ENCODE measurements at regions not wholly inside any gene's neighbourhood (a gene's known extent, or its start where the extent isn't known, plus 50 kb on each side); places are given as distances from the start of the nearest gene placed in this dataset.
"Not testable (repeated sequence)": the region's sequence is repeated elsewhere in the genome, so short reads cannot be mapped to it uniquely, and the experiment has no call there.

DNA sequence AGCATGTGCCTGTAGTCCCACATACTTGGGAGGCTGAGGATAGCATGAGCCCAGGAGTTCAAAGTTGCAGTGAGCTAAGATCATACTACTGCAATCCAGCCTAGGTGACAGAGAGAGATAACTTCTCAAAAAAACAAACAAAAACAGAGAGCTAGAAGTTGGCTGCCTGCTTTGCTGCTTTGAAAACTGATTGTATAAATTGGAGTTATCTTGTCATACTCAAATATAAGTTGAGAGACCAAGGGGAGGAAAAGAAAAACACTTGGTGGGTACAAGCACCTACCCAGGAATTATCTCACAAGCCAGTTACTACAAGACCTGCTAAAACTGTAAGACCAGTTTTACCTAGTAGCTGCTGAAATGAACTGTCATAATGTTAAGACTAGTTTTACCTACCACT, 112.5 kb upstream of the SKAP2 start:
- Histone ChIP-seq H3K4me1 (ENCODE audit: control insufficient read depth in 1 of 2, insufficient read depth in 2 of 2, low read length in 2 of 2) (no peaks in the 10 kb centered on the region), H3K9me3 (ENCODE audit: control insufficient read depth in 1 of 2, insufficient read depth in 1 of 2, low read depth in 1 of 2, low read length in 2 of 2) (no peaks in the 10 kb centered on the region), H2AFZ (ENCODE audit: low read depth, low read length, poor library complexity, severe bottlenecking) (no peak overlapping the region), H3K27ac (ENCODE audit: low read depth, low read length) (no peak overlapping the region), H3K36me3 (ENCODE audit: control insufficient read depth in 1 of 2, insufficient read depth in 2 of 2, low read length in 2 of 2) (no peaks in the 10 kb centered on the region), H4K20me1 (ENCODE audit: insufficient read depth) (no peaks in the 10 kb centered on the region), H3K9ac (ENCODE audit: low read length) (no peak overlapping the region), H3K9me2 (ENCODE audit: insufficient read depth) (no peaks in the 10 kb centered on the region), H3K27me3 (ENCODE audit: insufficient read depth, low read length) (no peaks in the 10 kb centered on the region), H3K79me2 (ENCODE audit: insufficient read depth, low read length) (no peaks in the 10 kb centered on the region), H3K4me3 (replicated peaks in 1 of 2; ENCODE audit: low read depth in 1 of 2, low read length in 2 of 2) (no peak overlapping the region), H3K4me2 (ENCODE audit: low read length) (no peak overlapping the region)
- no peak for ATAC-seq
- TF ChIP-seq CBX3 (IDR thresholded peaks at IDR 0.05; ENCODE audit: low read depth) (no peak), SRF (IDR thresholded peaks at IDR 0.05; ENCODE audit: low read depth) (no peak), YY1 (IDR thresholded peaks at IDR 0.05; ENCODE audit: extremely low read depth, insufficient replicate concordance, low read depth, low read length) (no peak), ZBTB33 (IDR thresholded peaks at IDR 0.05; ENCODE audit: extremely low read depth, insufficient replicate concordance, low read length) (no peak), FOSL1 (IDR thresholded peaks at IDR 0.05; ENCODE audit: low read depth) (no peak), EZH2 (IDR thresholded peaks at IDR 0.05) (no peak), POLR2A (IDR thresholded peaks at IDR 0.05; ENCODE audit: borderline replicate concordance, extremely low read depth, insufficient read depth, insufficient read length) (no peak)
- TF ChIP-seq, protein P1, sequence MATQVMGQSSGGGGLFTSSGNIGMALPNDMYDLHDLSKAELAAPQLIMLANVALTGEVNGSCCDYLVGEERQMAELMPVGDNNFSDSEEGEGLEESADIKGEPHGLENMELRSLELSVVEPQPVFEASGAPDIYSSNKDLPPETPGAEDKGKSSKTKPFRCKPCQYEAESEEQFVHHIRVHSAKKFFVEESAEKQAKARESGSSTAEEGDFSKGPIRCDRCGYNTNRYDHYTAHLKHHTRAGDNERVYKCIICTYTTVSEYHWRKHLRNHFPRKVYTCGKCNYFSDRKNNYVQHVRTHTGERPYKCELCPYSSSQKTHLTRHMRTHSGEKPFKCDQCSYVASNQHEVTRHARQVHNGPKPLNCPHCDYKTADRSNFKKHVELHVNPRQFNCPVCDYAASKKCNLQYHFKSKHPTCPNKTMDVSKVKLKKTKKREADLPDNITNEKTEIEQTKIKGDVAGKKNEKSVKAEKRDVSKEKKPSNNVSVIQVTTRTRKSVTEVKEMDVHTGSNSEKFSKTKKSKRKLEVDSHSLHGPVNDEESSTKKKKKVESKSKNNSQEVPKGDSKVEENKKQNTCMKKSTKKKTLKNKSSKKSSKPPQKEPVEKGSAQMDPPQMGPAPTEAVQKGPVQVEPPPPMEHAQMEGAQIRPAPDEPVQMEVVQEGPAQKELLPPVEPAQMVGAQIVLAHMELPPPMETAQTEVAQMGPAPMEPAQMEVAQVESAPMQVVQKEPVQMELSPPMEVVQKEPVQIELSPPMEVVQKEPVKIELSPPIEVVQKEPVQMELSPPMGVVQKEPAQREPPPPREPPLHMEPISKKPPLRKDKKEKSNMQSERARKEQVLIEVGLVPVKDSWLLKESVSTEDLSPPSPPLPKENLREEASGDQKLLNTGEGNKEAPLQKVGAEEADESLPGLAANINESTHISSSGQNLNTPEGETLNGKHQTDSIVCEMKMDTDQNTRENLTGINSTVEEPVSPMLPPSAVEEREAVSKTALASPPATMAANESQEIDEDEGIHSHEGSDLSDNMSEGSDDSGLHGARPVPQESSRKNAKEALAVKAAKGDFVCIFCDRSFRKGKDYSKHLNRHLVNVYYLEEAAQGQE (IDR thresholded peaks at IDR 0.05; ENCODE audit: low read depth) = no peak
- DNase-seq (ENCODE audit: low read depth, low spot score) = no peak
- CTCF ChIA-PET = no interaction called here
- RAD21 ChIA-PET (ENCODE audit: low non-redundant PET in 1 of 2, low total read pairs in 2 of 2, uncharacterized antibody in 2 of 2, unreplicated experiment in 2 of 2) = no interaction called here
- POLR2A ChIA-PET = no interaction called here
- intact Hi-C loops (cut with micrococcal nuclease) = no loop called here
- BruUV-seq (replicated peaks) = no TSS peak

DNA sequence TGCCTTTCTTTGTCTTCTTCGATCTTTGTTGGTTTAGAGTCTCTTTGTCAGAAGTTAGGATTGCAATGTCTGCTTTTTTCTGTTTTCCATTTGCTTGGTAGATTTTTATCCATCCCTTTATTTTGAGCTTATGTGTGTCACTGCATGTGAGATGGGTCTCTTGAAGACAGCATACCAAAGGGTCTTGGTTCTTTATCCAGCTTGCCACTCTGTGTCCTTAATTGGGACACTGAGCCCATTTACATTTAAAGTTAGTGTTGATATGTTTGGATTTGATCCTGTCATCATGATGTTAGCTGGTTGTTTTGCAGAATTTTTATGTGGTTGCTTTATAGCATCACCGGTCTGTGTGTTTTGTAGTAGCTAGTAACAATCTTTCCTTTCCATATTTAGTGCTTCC, 107.5 kb upstream of the SKAP2 start:
- ATAC-seq; H3K79me2 ChIP-seq (ENCODE audit: insufficient read depth, low read length); H3K27me3 ChIP-seq (ENCODE audit: insufficient read depth, low read length); H3K4me2 ChIP-seq (ENCODE audit: low read length); CTCF ChIA-PET; H4K20me1 ChIP-seq (ENCODE audit: insufficient read depth); H3K36me3 ChIP-seq (ENCODE audit: control insufficient read depth in 1 of 2, insufficient read depth in 2 of 2, low read length in 2 of 2); H2AFZ ChIP-seq (ENCODE audit: low read depth, low read length, poor library complexity, severe bottlenecking); H3K4me3 ChIP-seq (replicated peaks in 1 of 2; ENCODE audit: low read depth in 1 of 2, low read length in 2 of 2); intact Hi-C loops (cut with micrococcal nuclease); H3K9ac ChIP-seq (ENCODE audit: low read length); H3K4me1 ChIP-seq (ENCODE audit: control insufficient read depth in 1 of 2, insufficient read depth in 2 of 2, low read length in 2 of 2); BruUV-seq (replicated peaks); H3K27ac ChIP-seq (ENCODE audit: low read depth, low read length); DNase-seq (ENCODE audit: low read depth, low spot score); H3K9me2 ChIP-seq (ENCODE audit: insufficient read depth); POLR2A ChIA-PET; RAD21 ChIA-PET (ENCODE audit: low non-redundant PET in 1 of 2, low total read pairs in 2 of 2, uncharacterized antibody in 2 of 2, unreplicated experiment in 2 of 2); H3K9me3 ChIP-seq (ENCODE audit: control insufficient read depth in 1 of 2, insufficient read depth in 1 of 2, low read depth in 1 of 2, low read length in 2 of 2): not testable (repeated sequence)

All from HCT116 (cell line).